ENCODE measurements at regions not wholly inside any gene's neighbourhood (a gene's known extent, or its start where the extent isn't known, plus 50 kb on each side); places are given as distances from the start of the nearest gene placed in this dataset.

DNA sequence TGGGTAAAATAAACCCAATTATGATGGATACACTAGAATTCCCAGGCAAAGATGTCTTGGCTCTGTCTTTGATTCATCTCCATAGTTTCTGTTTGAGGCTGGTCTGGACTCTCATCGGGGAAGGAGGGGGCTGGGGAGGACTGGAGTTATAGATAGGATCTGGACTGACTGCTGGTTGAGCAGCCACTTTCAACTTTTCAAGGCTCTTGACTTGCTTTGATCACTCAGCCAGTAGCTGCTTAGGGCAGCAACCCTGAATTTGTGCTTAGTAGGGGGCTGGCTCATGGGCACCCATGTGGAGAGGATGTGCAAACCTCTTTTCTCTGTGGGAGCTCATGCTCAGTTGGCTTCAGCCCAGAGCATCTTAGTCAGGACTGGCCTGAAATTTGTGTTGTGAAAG is 114.0 kb upstream of the NEDD9 start (continued):
- TF ChIP-seq, protein P1, sequence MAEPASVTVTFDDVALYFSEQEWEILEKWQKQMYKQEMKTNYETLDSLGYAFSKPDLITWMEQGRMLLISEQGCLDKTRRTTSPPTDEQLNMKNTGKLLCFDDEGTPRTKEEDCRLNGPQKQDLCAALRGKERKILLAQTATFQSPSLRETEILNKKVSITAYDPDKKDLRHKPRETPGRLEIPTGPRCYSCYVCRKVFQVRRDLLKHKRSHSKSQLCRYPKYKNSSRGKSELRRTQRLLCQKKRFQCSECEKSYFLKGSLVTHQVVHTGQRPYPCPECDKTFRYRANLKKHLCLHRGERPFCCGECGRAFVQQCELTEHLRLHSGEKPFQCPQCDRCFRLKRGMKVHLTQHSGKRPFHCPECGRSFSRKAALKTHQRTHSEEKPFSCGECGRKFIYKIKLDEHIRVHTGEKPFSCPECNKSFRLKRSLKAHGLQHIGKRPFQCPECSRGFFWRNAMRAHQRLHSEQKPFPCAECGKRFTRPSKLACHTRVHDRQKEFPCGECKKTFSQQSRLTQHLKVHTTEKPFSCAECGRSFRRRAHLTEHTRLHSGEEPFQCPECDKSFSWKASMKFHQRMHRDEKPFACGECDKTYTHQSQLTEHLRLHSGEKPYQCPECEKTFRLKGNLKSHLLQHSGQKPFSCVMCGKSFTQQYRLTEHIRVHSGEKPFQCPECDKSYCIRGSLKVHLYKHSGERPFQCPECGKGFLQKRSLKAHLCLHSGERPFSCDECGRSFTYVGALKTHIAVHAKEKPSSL (CRISPR knock-in tag; conservative IDR thresholded peaks at IDR 0.05), result no peak
- TF ChIP-seq EMX1 (CRISPR knock-in tag; IDR thresholded peaks at IDR 0.05), result no peak
- TF ChIP-seq, protein P2, sequence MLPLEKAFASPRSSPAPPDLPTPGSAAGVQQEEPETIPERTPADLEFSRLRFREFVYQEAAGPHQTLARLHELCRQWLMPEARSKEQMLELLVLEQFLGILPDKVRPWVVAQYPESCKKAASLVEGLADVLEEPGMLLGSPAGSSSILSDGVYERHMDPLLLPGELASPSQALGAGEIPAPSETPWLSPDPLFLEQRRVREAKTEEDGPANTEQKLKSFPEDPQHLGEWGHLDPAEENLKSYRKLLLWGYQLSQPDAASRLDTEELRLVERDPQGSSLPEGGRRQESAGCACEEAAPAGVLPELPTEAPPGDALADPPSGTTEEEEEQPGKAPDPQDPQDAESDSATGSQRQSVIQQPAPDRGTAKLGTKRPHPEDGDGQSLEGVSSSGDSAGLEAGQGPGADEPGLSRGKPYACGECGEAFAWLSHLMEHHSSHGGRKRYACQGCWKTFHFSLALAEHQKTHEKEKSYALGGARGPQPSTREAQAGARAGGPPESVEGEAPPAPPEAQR (CRISPR knock-in tag; IDR thresholded peaks at IDR 0.05), result no peak
- no peak for TF ChIP-seq ZNF423 (CRISPR knock-in tag; IDR thresholded peaks at IDR 0.05)
- TF ChIP-seq TEAD4 (CRISPR knock-in tag; IDR thresholded peaks at IDR 0.05), result no peak

DNA sequence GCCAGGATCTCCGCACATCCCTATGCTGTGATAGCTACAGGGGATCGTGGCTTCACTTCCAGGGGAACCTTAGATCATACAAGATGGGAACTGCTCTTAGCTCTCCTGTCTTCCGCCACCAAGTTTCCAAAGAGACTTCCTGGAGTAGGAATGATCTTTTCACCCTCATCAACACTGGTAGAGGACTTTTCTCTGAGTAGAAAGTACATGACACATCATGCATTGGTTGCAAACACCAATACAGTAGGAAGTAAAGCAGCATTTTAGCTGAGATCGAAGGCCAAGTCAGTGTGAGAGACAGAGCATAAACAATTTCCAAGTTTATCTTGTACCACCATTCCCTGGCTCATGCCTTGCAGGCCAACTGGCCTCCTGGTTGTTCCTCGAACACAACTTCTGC is 113.1 kb upstream of the NEDD9 start:
- ChIA-PET POLR2A (no interaction called here), CTCF (no interaction called here)
- ATAC-seq (no peak), DNase-seq (ENCODE audit: low spot score) (no peak)
- Mint-ChIP-seq H3K9me3 (peaks cover 13% of the 10 kb centered on the region; the same call in 1 of the 2 replicates), H3K27ac (no peak overlapping the region), H3K36me3 (no peaks in the 10 kb centered on the region), H3K4me3 (no peak overlapping the region), H3K4me1 (peaks cover 3% of the 10 kb centered on the region; the same call in 1 of the 2 replicates), H3K27me3 (ENCODE audit: low read depth) (no peaks in the 10 kb centered on the region)
- TF ChIP-seq ZNF281 (CRISPR knock-in tag; IDR thresholded peaks at IDR 0.05) (no peak), SMAD4 (CRISPR knock-in tag; IDR thresholded peaks at IDR 0.05) (no peak)
- TF ChIP-seq, protein P3, sequence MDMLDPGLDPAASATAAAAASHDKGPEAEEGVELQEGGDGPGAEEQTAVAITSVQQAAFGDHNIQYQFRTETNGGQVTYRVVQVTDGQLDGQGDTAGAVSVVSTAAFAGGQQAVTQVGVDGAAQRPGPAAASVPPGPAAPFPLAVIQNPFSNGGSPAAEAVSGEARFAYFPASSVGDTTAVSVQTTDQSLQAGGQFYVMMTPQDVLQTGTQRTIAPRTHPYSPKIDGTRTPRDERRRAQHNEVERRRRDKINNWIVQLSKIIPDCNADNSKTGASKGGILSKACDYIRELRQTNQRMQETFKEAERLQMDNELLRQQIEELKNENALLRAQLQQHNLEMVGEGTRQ (CRISPR knock-in tag; IDR thresholded peaks at IDR 0.05), result no peak

DNA sequence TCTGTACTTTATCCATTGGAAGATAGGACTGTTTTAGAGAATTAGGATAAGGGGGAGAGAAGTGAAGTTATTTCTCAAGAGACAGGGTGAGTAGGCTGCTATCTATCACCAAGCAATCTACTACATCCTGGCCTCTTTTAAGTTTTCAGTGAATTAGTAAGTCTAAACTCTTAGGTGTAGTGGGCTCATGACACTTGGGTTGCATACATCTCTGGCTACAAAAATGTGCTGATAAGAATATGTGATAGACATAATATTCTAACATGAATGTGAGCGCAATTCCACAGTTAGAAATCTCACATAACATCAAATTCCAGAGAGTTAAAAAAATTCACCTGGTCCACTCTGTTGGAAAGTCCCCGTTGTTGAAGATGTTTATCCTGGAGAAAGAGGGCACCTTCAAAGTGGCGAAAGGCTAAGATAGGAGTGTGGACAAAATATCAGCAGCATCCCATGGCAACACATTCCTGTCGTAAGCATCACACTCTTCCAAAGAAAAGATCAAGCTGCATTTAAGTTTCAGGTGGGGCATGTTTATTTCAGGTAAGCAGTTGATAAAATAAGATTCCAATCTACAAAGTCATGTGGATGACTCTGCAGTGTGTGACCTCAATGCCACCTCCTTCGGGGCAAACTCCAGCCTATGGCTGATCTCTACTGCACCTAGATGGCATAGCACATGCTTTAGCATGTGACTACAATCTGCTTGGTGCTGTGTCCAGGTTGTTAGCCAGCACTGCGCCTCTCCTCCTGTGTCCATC is 111.7 kb upstream of the NEDD9 start:
- Mint-ChIP-seq H3K36me3 (no peaks in the 10 kb centered on the region), H3K4me3 (no peak overlapping the region), H3K4me1 (peaks cover 3% of the 10 kb centered on the region; the same call in 1 of the 2 replicates), H3K9me3 (peaks cover 21% of the 10 kb centered on the region), H3K27me3 (ENCODE audit: low read depth) (no peaks in the 10 kb centered on the region), H3K27ac (no peak overlapping the region)
- ChIA-PET POLR2A (no interaction called here), CTCF (no interaction called here)
- TF ChIP-seq MLX (CRISPR knock-in tag; IDR thresholded peaks at IDR 0.05), result no peak
- DNase-seq (ENCODE audit: low spot score), result no peak
- ATAC-seq, result no peak

GRCh38 chr6:11341867-11342266 is 109.4 kb upstream of the NEDD9 start:
- ATAC-seq, result no peak
- Mint-ChIP-seq H3K4me3 (no peak overlapping the region), H3K4me1 (peaks cover 3% of the 10 kb centered on the region; the same call in 1 of the 2 replicates), H3K36me3 (no peaks in the 10 kb centered on the region), H3K27ac (no peak overlapping the region), H3K9me3 (peaks cover 8% of the 10 kb centered on the region), H3K27me3 (ENCODE audit: low read depth) (no peaks in the 10 kb centered on the region)
- TF ChIP-seq, protein P4, sequence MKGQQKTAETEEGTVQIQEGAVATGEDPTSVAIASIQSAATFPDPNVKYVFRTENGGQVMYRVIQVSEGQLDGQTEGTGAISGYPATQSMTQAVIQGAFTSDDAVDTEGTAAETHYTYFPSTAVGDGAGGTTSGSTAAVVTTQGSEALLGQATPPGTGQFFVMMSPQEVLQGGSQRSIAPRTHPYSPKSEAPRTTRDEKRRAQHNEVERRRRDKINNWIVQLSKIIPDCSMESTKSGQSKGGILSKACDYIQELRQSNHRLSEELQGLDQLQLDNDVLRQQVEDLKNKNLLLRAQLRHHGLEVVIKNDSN (CRISPR knock-in tag; IDR thresholded peaks at IDR 0.05), result no peak
- TF ChIP-seq MXD4 (CRISPR knock-in tag; IDR thresholded peaks at IDR 0.05; ENCODE audit: borderline replicate concordance) (no peak), OVOL2 (CRISPR knock-in tag; IDR thresholded peaks at IDR 0.05; ENCODE audit: borderline replicate concordance) (no peak), EMX1 (CRISPR knock-in tag; IDR thresholded peaks at IDR 0.05) (no peak), ZNF512 (CRISPR knock-in tag; IDR thresholded peaks at IDR 0.05; ENCODE audit: borderline replicate concordance) (no peak), TCF7 (CRISPR knock-in tag; IDR thresholded peaks at IDR 0.05; ENCODE audit: low read depth) (no peak)
- no peak for DNase-seq (ENCODE audit: low spot score)
- ChIA-PET POLR2A (interaction anchor here (0.6 kb wide), 1 partner anchor 259 kb away, joined by 4 read pairs; no protein-coding TSS in a partner anchor), CTCF (no interaction called here)

Measured in WTC11 (cell line).